Activated CD4-positive, alpha-beta memory T cell treated with anti-CD3 and anti-CD28 coated beads for 36 hours (primary cell): ENCODE measurements at regions not wholly inside any gene's neighbourhood (a gene's known extent, or its start where the extent isn't known, plus 50 kb on each side); places are given as distances from the start of the nearest gene placed in this dataset.
"Not testable (repeated sequence)": the region's sequence is repeated elsewhere in the genome, so short reads cannot be mapped to it uniquely, and the experiment has no call there.

Experiments
- CTCF ChIA-PET: fragments of 350-600 bp; sonication (Branson Sonifier 250); formaldehyde crosslinking; loops from one replicate; lab custom pipeline; 2021; ENCODE audit warnings: antibody characterized with exemption, inconsistent platforms; lab: Charles Lee
- POLR2A ChIA-PET: fragments of 350-600 bp; sonication (Branson Sonifier 250); formaldehyde crosslinking; loops from one replicate; lab custom pipeline; 2021; ENCODE audit warnings: antibody characterized with exemption; lab: Charles Lee
- DNase-seq: peaks from one replicate; pipeline ENCODE4 v3.0.0-alpha.2; 2020
- H3K27ac Mint-ChIP-seq: one replicate; pipeline ENCODE4 v1.8.0; 2021; ENCODE audit warnings: mixed read lengths
- H3K27me3 Mint-ChIP-seq: one replicate; pipeline ENCODE4 v1.8.0; 2021; ENCODE audit warnings: mixed read lengths
- H3K36me3 Mint-ChIP-seq: one replicate; pipeline ENCODE4 v1.8.0; 2021; ENCODE audit warnings: mixed read lengths
- H3K4me1 Mint-ChIP-seq: one replicate; pipeline ENCODE4 v1.8.0; 2021; ENCODE audit warnings: low read depth, mixed read lengths
- H3K4me3 Mint-ChIP-seq: one replicate; pipeline ENCODE4 v1.8.0; 2021; ENCODE audit warnings: mild to moderate bottlenecking, mixed read lengths
- H3K9me3 Mint-ChIP-seq: one replicate; pipeline ENCODE4 v1.8.0; 2021; ENCODE audit warnings: mixed read lengths
- intact Hi-C: fragments of 100-400 bp; cut with micrococcal nuclease; formaldehyde crosslinking; loops from one replicate; pipeline ENCODE4 v1.15.1; 2023

GRCh38 chr18:68414407-68414806 lies 300.5 kb downstream of the TMX3 start:
- CTCF ChIA-PET = no interaction called here
- Mint-ChIP-seq H3K4me1 (no peaks in the 10 kb centered on the region), H3K4me3 (no peak overlapping the region), H3K9me3 (no peaks in the 10 kb centered on the region), H3K36me3 (no peaks in the 10 kb centered on the region), H3K27me3 (no peaks in the 10 kb centered on the region), H3K27ac (no peak overlapping the region)
- intact Hi-C loops = no loop called here
- no peak for DNase-seq
- POLR2A ChIA-PET = no interaction called here

- no peak overlapping the region for H3K4me3 Mint-ChIP-seq
- ChIA-PET POLR2A (no interaction called here), CTCF (no interaction called here)
- no peak for DNase-seq
- H3K36me3 Mint-ChIP-seq = no peaks in the 10 kb centered on the region
- H3K27me3 Mint-ChIP-seq = peaks cover 2% of the 10 kb centered on the region
- no peak overlapping the region for H3K27ac Mint-ChIP-seq
- no peaks in the 10 kb centered on the region for H3K9me3 Mint-ChIP-seq
- H3K4me1 Mint-ChIP-seq = no peaks in the 10 kb centered on the region
- intact Hi-C loops = no loop called here
Observed at GRCh38 chr18:68409576-68409975, 305.3 kb downstream of the TMX3 start.

- Mint-ChIP-seq H3K27ac (no peak overlapping the region), H3K36me3 (no peaks in the 10 kb centered on the region), H3K9me3 (no peaks in the 10 kb centered on the region), H3K4me3 (no peak overlapping the region), H3K27me3 (peaks cover 2% of the 10 kb centered on the region), H3K4me1 (no peaks in the 10 kb centered on the region)
- ChIA-PET CTCF (no interaction called here), POLR2A (no interaction called here)
- DNase-seq = no peak
- intact Hi-C loops = no loop called here
Observed at GRCh38 chr18:68406761-68407160, 308.1 kb downstream of the TMX3 start.

GRCh38 chr18:68402784-68403183 lies 312.1 kb downstream of the TMX3 start:
- intact Hi-C loops = no loop called here
- no peak for DNase-seq
- Mint-ChIP-seq H3K27me3 (peaks cover 2% of the 10 kb centered on the region), H3K9me3 (no peaks in the 10 kb centered on the region), H3K36me3 (no peaks in the 10 kb centered on the region), H3K27ac (no peak overlapping the region), H3K4me1 (no peaks in the 10 kb centered on the region), H3K4me3 (no peak overlapping the region)
- ChIA-PET CTCF (no interaction called here), POLR2A (no interaction called here)

GRCh38 chr18:68400889-68401288 lies 314.0 kb downstream of the TMX3 start:
- Mint-ChIP-seq H3K36me3 (no peaks in the 10 kb centered on the region), H3K27me3 (no peaks in the 10 kb centered on the region), H3K4me1 (no peaks in the 10 kb centered on the region), H3K4me3 (no peak overlapping the region), H3K27ac (no peak overlapping the region), H3K9me3 (no peaks in the 10 kb centered on the region)
- no peak for DNase-seq
- CTCF ChIA-PET = no interaction called here
- intact Hi-C loops = no loop called here
- POLR2A ChIA-PET = no interaction called here

- intact Hi-C loops = no loop called here
- DNase-seq = no peak
- Mint-ChIP-seq H3K36me3 (no peaks in the 10 kb centered on the region), H3K9me3 (no peaks in the 10 kb centered on the region), H3K27me3 (no peaks in the 10 kb centered on the region), H3K4me3 (no peak overlapping the region), H3K4me1 (no peaks in the 10 kb centered on the region), H3K27ac (no peak overlapping the region)
- POLR2A ChIA-PET = no interaction called here
- CTCF ChIA-PET = no interaction called here
Observed at GRCh38 chr18:68399721-68400120, 315.2 kb downstream of the TMX3 start.

- Mint-ChIP-seq H3K9me3 (no peaks in the 10 kb centered on the region), H3K4me1 (no peaks in the 10 kb centered on the region), H3K36me3 (no peaks in the 10 kb centered on the region), H3K27me3 (no peaks in the 10 kb centered on the region), H3K4me3 (no peak overlapping the region), H3K27ac (no peak overlapping the region)
- CTCF ChIA-PET = no interaction called here
- POLR2A ChIA-PET = no interaction called here
- DNase-seq = no peak
- intact Hi-C loops = no loop called here
Observed at GRCh38 chr18:68397241-68398035, 317.5 kb downstream of the TMX3 start.

GRCh38 chr18:68394705-68395104 lies 320.2 kb downstream of the TMX3 start:
- ChIA-PET CTCF (no interaction called here), POLR2A (no interaction called here)
- H3K4me3 Mint-ChIP-seq = no peak overlapping the region
- DNase-seq = no peak
- H3K4me1 Mint-ChIP-seq = no peaks in the 10 kb centered on the region
- intact Hi-C loops = no loop called here
- H3K9me3 Mint-ChIP-seq = no peaks in the 10 kb centered on the region
- H3K27ac Mint-ChIP-seq = no peak overlapping the region
- H3K27me3 Mint-ChIP-seq = no peaks in the 10 kb centered on the region
- H3K36me3 Mint-ChIP-seq = no peaks in the 10 kb centered on the region

- POLR2A ChIA-PET = no interaction called here
- no peak overlapping the region for H3K27ac Mint-ChIP-seq
- no peaks in the 10 kb centered on the region for H3K9me3 Mint-ChIP-seq
- H3K4me3 Mint-ChIP-seq = no peak overlapping the region
- H3K36me3 Mint-ChIP-seq = no peaks in the 10 kb centered on the region
- no peaks in the 10 kb centered on the region for H3K27me3 Mint-ChIP-seq
- DNase-seq = no peak
- intact Hi-C loops = no loop called here
- CTCF ChIA-PET = no interaction called here
- H3K4me1 Mint-ChIP-seq = no peaks in the 10 kb centered on the region
Observed at GRCh38 chr18:68391801-68392200, 323.1 kb downstream of the TMX3 start.

GRCh38 chr18:68387246-68387645 lies 327.7 kb downstream of the TMX3 start:
- H3K4me1 Mint-ChIP-seq = no peaks in the 10 kb centered on the region
- no peaks in the 10 kb centered on the region for H3K36me3 Mint-ChIP-seq
- no peaks in the 10 kb centered on the region for H3K27me3 Mint-ChIP-seq
- H3K4me3 Mint-ChIP-seq = no peak overlapping the region
- no peaks in the 10 kb centered on the region for H3K9me3 Mint-ChIP-seq
- H3K27ac Mint-ChIP-seq = no peak overlapping the region
- intact Hi-C loops = no loop called here
- ChIA-PET POLR2A (no interaction called here), CTCF (no interaction called here)
- no peak for DNase-seq

GRCh38 chr18:68383979-68384378 lies 330.9 kb downstream of the TMX3 start:
- DNase-seq, H3K36me3 Mint-ChIP-seq, H3K27ac Mint-ChIP-seq, intact Hi-C loops, CTCF ChIA-PET, H3K4me1 Mint-ChIP-seq, H3K27me3 Mint-ChIP-seq, H3K4me3 Mint-ChIP-seq, POLR2A ChIA-PET, H3K9me3 Mint-ChIP-seq: not testable (repeated sequence)

- H3K27ac Mint-ChIP-seq = no peak overlapping the region
- H3K27me3 Mint-ChIP-seq = no peaks in the 10 kb centered on the region
- intact Hi-C loops = no loop called here
- CTCF ChIA-PET = no interaction called here
- POLR2A ChIA-PET = no interaction called here
- H3K9me3 Mint-ChIP-seq = no peaks in the 10 kb centered on the region
- no peaks in the 10 kb centered on the region for H3K4me1 Mint-ChIP-seq
- no peak for DNase-seq
- no peak overlapping the region for H3K4me3 Mint-ChIP-seq
- no peaks in the 10 kb centered on the region for H3K36me3 Mint-ChIP-seq
Observed at GRCh38 chr18:68376926-68377325, 338.0 kb downstream of the TMX3 start.

- DNase-seq = no peak
- H3K4me3 Mint-ChIP-seq = no peak overlapping the region
- H3K36me3 Mint-ChIP-seq = no peaks in the 10 kb centered on the region
- CTCF ChIA-PET = no interaction called here
- no peak overlapping the region for H3K27ac Mint-ChIP-seq
- peaks cover 2% of the 10 kb centered on the region for H3K9me3 Mint-ChIP-seq
- H3K27me3 Mint-ChIP-seq = no peaks in the 10 kb centered on the region
- intact Hi-C loops = no loop called here
- H3K4me1 Mint-ChIP-seq = no peaks in the 10 kb centered on the region
- POLR2A ChIA-PET = no interaction called here
Observed at GRCh38 chr18:68362907-68363306, 352.0 kb downstream of the TMX3 start.
